HG03521 (cell line): ENCODE measurements at regions not wholly inside any gene's neighbourhood (a gene's known extent, or its start where the extent isn't known, plus 50 kb on each side); places are given as distances from the start of the nearest gene placed in this dataset.

Experiments
- ATAC-seq: cut with Tn5 transposase; IDR thresholded peaks from one replicate; pipeline ENCODE4 v1.9.1; 2021; ENCODE audit warnings: mild to moderate bottlenecking, moderate library complexity; ENCODE audit not compliant: unreplicated experiment

DNA sequence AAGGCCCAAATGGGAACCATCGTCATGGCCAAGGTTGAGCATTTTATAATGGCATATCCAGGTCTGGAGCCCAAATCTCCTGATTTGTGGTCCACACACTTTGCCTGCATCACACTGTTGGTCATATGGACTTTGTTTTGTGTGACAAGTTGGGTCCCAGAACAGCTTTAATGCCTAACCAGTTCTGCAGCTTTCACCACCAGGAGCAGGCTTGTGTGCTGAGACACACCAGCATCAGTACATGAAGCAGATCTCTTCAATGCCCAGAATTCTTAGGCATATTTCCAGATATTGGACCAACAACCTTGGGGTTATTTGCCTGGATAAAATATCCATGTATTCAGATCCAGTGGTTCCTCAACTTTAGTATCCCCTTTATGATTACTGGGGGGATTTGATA, 371.3 kb downstream of the FBXW7 start:
- no peak for ATAC-seq

DNA sequence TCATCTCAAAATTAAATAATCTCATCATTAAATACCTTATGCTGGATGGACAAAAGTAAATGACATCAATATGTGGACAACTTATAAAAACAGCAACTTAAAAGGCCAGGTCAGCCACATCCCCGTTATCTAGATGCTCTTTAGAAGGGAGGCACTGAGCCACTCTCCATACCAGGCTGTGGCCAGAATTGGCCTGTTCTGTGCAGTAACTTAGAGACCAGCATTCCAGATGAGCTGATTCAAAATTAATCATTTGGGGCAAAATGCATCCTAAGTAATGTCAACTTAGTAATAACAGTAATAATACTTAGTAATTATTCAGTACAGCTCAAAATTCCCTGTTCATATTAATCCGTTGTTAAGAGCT, 373.6 kb downstream of the FBXW7 start:
- ATAC-seq, result no peak

DNA sequence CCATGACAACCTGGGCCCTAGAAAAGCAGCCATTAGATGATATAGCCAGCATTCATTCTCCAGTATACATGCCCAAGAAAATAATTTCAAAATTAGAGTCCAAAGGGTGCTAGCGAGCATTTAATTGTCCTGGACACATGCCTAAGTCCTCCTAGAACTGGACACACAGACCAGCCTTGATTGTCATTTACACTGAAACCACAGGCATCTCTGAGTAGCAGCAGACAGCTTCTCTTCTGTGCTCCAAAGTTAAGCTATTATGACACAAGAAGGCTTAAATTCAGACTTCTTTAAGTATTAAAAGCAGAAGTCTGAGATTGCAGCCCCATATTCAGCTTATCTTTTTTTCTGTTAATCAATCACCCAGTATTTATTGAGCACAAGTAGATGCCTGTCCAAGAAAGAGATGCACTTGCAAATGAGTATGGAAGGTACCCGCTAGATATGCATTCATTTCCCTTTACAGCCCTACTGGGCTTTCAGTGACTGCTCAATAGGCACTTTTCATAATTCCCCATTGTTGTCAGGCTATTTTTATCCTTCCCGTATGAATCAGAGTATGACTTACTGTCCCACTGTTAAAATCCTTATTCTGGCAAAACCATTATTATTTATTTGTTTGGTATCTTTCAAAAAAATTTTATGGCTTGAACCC, 374.1 kb downstream of the FBXW7 start:
- no peak for ATAC-seq

DNA sequence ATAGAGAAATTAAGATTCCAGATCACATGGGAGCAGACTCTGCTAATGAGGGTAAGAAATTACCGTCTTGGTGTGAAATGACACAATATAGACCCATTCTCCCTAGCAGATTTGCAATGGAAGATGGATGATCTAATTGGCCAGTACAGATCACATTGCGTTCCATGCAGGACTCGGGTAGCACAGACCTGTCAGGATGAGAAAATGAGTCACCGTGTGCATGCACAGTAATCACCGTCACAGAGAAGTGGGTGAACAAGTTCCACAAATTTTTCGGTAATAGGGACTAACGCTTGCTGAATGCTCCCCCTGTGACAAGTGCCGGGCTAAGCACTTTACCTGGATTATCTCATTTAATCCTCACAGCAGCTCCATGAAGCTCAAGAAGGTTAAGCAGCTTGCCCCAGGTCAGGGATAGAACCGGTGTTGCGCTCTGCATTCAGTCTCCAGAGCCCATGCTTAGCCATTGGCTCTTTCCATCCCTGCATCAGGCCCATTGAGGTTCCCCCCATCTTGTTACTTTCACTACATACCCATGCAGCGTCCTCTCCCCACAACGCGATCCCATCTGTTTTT, 375.6 kb downstream of the FBXW7 start:
- ATAC-seq, result no peak

DNA sequence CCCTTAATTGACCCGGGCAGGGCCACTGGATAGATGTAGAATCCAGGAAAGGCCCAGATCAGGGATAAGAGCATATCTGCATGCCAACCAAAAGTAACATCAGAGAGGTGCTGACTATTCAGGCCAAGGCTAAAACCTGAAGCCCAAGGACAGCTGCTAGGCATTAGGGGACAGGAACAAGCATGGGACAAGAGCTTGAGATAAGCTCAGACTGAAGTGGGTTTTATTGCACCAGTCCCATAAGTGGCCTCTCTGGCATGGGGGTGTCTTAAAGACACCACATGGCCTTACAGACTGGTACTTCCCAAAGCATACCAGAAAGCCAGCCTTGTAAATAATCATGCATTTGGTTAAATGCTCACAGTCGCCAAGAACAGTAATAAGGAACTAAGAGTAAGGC, 376.1 kb downstream of the FBXW7 start:
- no peak for ATAC-seq

DNA sequence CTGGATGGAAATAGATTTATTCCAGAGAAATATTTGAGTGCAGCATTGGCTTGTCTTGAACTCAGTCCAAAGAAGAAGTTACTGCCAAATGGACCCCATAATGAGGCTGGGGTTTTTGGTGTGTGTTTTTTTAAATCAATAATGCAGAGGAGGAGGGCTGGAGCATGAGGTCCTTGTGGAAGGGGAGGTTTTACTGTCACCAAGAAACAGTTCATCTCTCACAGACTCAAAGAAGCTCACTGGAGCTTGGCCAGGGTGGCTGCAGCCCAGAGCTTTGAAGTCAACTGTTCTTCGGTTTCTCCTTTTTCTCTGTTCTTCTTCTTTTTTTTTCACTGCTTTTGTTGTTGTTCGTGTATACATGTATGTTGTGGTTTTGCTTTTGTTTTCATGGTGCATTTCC, 377.7 kb downstream of the FBXW7 start:
- ATAC-seq, result no peak

DNA sequence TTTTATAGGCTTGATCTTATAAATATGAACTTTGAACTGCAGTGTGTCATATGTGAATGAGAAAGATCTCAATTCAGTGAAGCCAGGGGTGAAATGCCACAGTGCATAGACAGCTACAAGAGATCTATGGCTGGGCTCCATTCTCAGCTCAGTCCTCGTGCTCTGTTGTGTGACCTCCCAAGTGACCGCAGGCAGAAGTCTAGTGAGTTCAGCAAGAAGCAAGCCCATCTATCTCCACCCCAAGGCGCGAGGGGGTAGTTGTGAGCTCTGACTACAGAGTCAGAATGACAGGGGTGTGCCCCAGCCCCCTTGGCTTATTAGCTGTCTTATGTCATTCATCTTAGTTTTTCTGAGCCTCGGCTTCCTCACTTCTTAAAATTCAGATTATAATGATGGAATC, 378.3 kb downstream of the FBXW7 start:
- no peak for ATAC-seq

DNA sequence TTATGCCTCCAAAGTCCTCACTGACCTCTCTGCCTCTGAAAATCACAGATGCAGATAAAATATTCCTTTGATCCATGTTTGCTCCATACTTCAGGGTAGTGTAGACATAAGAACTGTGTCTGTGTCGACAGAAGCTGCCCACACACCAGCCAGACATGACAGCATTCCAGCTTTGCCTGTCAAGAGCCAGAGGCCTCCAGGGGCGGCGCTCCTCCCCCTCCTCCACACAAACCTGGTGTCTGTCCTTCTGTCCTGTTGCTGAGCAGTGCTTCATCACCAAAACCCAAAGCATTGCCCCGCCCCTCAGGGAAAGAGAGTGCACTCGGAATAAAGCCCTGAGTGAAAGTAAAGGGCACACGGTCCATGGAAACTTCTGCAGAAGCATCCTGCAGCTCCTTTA, 379.4 kb downstream of the FBXW7 start:
- no peak for ATAC-seq

DNA sequence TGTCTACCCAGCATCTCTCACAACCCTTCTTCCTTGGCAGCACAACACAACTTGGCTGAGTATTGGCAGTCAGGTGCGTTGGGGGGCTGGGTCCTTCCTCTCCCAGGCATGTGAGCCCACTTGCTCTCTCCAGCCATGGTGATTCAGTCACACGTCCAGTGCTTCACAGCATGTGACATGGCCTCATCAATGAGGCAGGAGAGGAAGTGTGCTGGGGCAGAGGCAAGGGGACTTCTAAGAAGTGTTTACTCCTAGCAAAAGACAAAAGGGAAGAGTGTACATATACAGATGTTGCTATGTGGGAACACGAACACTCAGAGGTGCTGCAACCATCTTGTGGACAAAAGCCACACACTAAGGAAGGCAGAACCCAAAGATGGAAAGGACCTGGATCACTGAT, 380.8 kb downstream of the FBXW7 start:
- no peak for ATAC-seq

DNA sequence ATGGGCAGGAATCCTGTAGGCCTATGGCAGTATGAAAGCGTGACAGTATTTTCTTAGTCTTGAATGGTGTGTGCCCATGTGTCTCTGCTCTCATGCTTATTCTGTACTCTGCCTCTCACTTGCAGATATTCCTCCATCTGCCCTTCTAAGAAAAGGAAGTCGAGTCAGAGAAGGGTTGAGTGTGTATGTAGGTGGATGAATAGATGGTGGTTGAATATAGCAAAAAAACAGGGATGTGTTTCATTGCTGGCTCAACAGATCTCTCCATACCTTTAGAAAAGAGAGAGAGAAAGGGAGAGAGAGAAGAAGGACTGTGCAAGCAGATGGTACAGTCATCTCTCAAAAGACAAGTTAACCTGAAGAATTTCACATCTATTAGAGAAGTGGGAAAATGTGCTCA, 381.5 kb downstream of the FBXW7 start:
- ATAC-seq, result no peak

DNA sequence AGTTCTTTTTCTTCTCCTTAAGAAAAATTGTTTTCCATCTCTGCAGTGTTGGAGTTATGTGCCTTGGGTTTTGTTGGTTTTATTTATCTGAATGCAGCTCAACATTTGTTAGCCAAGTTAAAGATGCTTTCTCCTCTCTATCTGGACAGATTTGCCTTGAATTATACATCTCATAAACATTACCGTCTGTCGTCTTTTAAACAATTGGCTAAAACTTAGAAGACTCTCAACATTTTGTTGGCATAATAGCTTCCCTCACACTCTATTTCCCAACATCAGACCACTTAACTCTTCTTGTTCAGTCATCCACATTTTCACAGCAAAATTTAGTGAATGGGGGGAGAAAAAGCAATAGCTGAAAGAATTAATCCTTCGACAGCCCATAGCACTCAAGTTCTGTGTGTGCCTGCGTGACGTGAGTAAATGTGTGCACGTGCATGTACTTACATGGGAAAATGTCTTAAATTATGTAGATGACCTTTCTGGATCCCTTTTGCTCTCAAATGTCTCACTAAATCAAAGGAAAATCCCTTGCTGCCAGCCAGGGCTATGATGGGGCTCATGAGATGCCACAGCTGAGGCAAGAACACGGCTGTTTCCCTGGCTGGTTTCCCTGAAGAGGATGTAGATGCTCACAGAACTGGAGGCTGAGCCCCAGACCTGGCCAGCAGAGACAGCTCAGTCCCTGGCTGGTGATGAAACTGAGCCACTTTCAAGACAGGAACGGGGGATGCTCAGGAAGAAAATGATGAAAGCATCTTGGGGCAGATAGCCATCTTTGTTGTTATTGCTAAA, 382.2 kb downstream of the FBXW7 start:
- ATAC-seq, result no peak

DNA sequence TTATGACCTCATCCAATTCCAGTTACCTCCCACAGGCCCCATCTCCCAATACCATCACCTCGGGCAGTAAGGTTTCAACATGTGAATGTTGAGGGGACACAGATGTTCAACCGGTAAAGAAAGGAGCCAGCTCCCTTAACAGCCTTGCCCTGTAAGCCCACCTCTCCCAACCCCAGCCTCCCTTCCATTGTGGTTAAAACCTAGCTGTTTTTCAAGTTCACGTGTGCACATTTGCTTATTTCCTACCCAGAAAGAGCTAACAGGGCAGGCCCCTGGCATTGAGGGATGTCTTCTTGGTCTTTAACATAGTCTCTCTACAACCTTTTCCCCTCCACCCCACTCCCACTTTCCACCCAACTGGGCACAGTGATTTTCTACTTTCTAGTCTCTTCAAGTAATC, 385.7 kb downstream of the FBXW7 start:
- no peak for ATAC-seq

DNA sequence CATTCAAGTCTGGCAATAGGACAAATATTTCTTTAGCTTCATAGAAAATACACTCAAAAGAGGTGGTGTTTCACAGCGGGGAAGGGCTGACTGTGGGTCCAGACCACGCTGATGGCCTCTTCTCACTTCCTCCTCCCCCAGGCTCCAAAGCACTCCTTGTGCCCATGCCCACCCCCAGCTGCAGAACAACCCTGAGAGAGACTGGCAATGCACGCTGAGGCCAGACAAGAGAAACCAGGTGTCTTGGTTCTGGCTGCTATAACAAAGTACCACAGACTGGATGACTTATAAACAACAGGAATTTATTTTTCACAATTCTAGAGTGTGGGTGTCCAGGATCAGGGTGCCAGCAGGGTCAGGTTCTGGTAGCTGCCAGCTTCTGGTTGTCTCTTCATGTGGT, 386.1 kb downstream of the FBXW7 start:
- no peak for ATAC-seq

DNA sequence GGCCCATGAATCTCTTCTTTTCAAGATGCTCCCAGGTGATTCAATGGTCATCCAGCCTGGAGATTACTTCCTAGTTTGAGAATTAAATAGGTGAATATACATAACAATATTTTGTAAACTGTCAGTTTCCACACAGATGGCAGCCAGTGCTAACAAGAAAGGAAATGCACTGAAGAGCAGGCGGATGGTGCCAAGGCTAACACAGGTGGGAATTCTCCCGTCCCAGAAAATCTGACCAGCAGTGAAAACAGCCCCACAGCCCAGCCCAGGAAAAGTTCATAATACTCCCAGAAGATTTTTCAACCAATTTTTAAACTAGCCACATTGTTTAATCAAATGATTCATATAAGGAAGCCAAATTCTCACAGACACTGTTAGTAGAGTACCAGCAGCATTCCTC, 387.2 kb upstream of the GATB start:
- no peak for ATAC-seq

DNA sequence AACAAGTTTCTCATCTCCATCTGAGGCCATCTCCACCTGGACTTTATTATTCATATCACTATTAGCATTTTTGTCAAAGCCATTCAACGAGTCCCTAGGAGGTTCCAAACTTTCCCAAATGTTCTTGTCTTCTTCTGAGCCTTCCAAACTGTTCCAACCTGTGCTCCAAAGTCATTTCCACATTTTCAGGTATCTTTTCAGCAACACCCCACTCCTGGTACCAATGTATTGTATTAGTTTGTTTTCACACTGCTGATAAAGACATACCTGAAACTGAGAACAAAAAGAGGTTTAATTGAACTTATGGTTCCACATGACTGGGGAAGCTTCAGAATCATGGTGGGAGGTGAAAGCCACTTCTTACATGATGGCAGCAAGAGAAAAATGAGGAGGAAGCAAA, 385.4 kb upstream of the GATB start:
- ATAC-seq, result no peak

DNA sequence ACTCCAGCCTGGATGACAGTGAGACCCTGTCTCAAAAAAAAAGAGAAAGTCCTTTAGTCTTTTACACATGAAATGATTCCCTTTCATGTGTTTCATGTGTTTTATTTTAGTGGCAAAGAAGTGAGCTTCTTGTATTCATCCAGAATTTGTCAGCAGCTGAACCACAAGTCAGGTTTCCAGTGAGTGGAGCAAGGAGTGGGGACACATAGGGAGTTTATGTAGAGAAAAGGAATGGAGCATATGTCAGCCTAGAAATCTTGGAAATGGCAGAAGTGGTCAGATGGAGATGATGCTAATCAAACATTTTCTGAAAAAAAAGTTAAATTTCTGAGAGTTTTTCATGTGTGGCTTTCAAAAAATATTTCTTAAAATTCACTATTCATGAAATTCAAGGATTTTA, 383.0 kb upstream of the GATB start:
- no peak for ATAC-seq

DNA sequence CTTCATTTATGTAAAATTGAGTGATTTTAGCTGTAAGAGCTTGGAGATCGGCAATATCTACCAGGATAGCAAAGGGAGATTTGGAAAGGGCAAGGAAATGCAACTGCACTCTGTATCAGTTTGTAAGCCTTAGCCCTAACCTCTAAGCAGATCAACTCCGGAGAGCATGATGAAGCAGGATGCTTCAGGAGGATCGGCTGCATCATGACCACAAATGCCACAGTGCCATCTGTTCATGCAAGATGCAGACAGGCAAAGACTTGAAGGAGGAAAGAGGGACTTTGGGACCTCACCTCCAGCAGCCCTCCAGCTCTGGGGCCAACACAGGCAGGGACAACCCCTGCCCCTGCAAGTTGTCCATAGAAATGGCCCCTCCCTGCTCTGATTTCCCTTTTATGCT, 377.6 kb upstream of the GATB start:
- ATAC-seq, result no peak

DNA sequence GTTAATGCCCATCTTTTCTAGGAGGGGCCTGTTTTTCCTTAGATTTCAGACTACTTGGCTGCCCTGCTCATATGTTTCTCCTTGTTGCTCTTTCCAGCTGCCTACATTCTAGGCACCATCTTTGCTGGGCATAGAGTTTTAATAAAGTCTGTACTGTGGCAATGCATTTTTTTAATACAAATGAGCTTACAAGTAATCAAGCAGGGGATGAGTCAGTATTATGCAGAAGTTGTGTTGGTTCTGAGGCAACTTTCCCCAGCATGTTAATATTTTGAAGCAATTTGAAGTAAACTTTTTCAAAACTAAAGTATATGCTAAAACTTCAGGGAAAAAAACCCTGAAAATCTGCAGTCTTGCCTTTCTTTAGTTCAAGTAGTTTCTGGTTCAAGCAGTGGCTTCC, 372.0 kb upstream of the GATB start:
- no peak for ATAC-seq

DNA sequence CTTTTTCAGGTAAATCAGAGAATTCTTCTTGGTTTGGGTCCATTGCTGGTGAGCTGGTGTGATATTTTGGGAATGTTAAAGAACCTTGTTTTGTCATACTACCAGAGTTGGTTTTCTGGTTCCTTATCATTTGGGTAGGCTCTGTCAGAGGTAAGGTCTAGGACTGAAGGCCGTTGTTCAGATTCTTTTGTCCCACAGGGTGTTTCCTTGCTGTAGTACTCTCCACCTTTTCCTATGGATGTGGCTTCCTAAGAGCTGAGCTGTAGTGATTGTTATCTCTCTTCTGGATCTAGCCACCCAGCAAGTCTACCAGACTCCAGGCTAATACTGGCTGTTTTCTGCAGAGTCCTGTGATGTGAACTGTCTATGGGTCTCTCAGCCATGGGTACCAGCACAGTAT, 367.5 kb upstream of the GATB start:
- ATAC-seq, result no peak

DNA sequence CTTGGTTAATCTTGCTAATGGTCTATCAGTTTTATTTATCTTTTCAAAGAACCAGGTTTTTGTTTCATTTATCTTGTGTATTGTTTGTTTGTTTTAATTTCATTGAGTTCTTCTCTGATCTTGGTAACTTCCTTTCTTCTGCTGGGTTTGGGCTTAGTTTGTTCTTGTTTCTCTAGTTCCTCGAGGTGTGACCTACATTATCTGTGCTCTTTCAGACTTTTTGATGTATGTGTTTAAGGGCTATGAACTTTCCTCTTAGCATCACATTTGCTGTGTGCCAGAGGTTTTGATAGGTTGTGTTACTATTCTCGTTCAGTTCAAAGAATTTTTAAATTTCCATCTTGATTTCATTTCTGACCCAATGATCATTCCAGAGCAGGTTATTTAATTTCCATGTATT, 365.4 kb upstream of the GATB start:
- ATAC-seq, result no peak

DNA sequence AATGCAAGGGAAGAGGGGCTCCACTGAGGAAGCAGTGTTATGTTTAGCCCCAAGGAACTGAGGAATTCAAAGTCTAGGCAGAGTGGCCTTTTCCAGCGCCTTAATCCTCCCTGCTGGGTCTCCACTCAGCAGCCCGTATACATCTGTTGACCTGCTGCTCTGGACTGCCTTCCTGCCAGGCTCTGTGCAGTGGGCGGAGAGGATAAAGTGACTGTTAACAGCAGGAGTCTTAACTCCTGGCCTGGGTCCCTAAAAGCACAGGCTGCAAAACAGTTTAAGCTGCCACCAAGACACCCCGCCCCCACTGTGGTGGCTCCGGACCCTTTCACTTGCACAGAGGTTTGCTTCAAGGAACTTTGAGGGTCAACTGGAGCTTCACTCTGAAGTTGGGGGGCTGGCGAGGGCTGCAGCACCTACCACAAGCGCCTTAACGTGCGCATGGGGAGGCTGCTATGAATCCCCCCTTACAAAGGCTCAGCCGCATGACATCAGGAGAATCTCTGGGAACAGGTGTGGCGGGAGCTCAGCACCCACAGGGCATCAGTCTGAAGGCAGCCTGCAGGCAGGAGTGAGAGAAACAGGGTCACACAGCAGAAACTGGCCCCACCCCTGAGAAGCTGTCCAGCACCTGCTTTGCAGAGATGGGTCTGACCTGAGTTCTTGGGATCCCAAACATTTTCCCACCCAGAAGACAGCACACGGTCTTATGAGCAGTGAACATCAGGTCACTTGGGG, 358.2 kb upstream of the GATB start:
- no peak for ATAC-seq

DNA sequence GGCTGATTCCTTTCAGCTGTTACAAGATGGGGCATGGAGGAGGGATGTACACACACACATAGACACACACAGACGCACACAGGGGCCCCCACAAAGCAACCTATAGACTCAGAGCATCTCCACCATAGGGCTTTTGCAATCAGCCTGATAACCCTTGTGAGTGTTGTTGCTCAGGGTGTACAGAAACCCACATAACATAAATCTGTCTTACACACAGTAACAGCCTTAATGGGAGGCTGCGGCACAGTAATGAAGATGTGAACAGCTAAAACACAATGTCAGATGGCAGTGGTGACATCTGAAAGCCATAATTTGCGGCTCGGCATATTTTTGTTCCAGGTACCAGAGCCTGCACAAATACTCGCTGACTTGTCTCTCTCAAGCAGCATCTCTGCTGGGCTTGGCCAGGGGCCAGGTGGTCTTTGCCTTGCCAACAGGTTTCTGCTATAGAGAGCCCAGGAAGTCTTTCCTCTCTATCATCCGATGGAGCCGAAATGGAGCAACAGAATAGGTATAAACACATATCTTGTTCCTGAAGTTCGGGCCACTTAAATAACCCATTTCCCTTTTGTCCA, 357.2 kb upstream of the GATB start:
- no peak for ATAC-seq
